Liver (tissue), 8 donors: ENCODE measurements at regions not wholly inside any gene's neighbourhood (a gene's known extent, or its start where the extent isn't known, plus 50 kb on each side); places are given as distances from the start of the nearest gene placed in this dataset.

Experiments
- DNase-seq: peaks from one replicate; pipeline ENCODE4 v3.0.0-alpha.2; 2017; ENCODE audit warnings: low spot score
- H3K27ac ChIP-seq, 2 donors: one replicate each; pipeline ENCODE4 v1.7.0; 2013; ENCODE audit warnings: inconsistent platforms in 2 of 2, low read length in 2 of 2, control low read depth in 1 of 2, low read depth in 1 of 2, mild to moderate bottlenecking in 1 of 2
- H3K27me3 ChIP-seq, 4 donors: one replicate each; pipeline versions ENCODE4 v1.6.1 to v1.7.0; 2013; ENCODE audit warnings: low read length in 3 of 4, inconsistent platforms in 1 of 4, mild to moderate bottlenecking in 1 of 4, moderate library complexity in 1 of 4; ENCODE audit not compliant: control insufficient read depth in 4 of 4, insufficient read depth in 4 of 4
- H3K36me3 ChIP-seq, 4 donors: one replicate each; pipeline versions ENCODE4 v1.6.1 to v1.7.0; 2013; ENCODE audit warnings: low read length in 3 of 4, mild to moderate bottlenecking in 3 of 4, low read depth in 1 of 4, moderate library complexity in 1 of 4; ENCODE audit not compliant: control insufficient read depth in 4 of 4, insufficient read depth in 3 of 4
- H3K4me1 ChIP-seq, 4 donors: one replicate each; pipeline versions ENCODE4 v1.6.1 to v1.7.0; 2013; ENCODE audit warnings: low read length in 3 of 4, mild to moderate bottlenecking in 3 of 4, moderate library complexity in 1 of 4; ENCODE audit not compliant: control insufficient read depth in 4 of 4, insufficient read depth in 4 of 4
- H3K4me3 ChIP-seq, 3 donors: one replicate each; pipeline versions ENCODE4 v1.6.1 to v1.7.0; 2013; ENCODE audit warnings: low read length in 3 of 3, control low read depth in 1 of 3, low read depth in 1 of 3, mild to moderate bottlenecking in 1 of 3
- H3K9ac ChIP-seq, 2 donors: one replicate each; pipeline ENCODE4 v1.7.0; 2013; ENCODE audit warnings: low read length in 2 of 2, mild to moderate bottlenecking in 2 of 2, moderate library complexity in 2 of 2, control low read depth in 1 of 2, low read depth in 1 of 2
- H3K9me3 ChIP-seq, 4 donors: one replicate each; pipeline versions ENCODE4 v1.6.1 to v1.7.0; 2013; ENCODE audit warnings: low read length in 3 of 4; ENCODE audit not compliant: control insufficient read depth in 4 of 4
- CTCF ChIP-seq: fragments of 150-350 bp; IDR thresholded peaks from 2 replicates; pipeline ENCODE4 v1.5.1; 2017; ENCODE audit warnings: improper control_type of control experiment, low read depth, low read length; ENCODE audit not compliant: missing input control
- FOXA2 ChIP-seq: IDR thresholded peaks from 2 replicates; pipeline ENCODE4 v1.6.1; 2016; ENCODE audit warnings: antibody characterized with exemption
- GABPA ChIP-seq, 2 donors: IDR thresholded peaks in 1 of 2; conservative IDR thresholded peaks in 1 of 2; 2 replicates each; pipeline ENCODE4 v1.6.1; 2016; ENCODE audit warnings: antibody characterized with exemption in 2 of 2, mild to moderate bottlenecking in 1 of 2, moderate library complexity in 1 of 2
- HNF4A ChIP-seq, 2 donors: conservative IDR thresholded peaks; 2 replicates each; pipeline ENCODE4 v1.6.1; 2016; ENCODE audit warnings: antibody characterized with exemption in 2 of 2, mild to moderate bottlenecking in 2 of 2
- JUND ChIP-seq, 2 donors: IDR thresholded peaks; 2 replicates each; pipeline ENCODE4 v1.6.1; 2016; ENCODE audit warnings: antibody characterized with exemption in 2 of 2
- NR2F2 ChIP-seq: IDR thresholded peaks from 2 replicates; pipeline ENCODE4 v1.6.1; 2016; ENCODE audit warnings: antibody characterized with exemption
- RAD21 ChIP-seq, 2 donors: IDR thresholded peaks; 2 replicates each; pipeline ENCODE4 v1.6.1; 2016; ENCODE audit warnings: antibody characterized with exemption in 2 of 2, mild to moderate bottlenecking in 2 of 2
- RXRA ChIP-seq, 2 donors: IDR thresholded peaks; 2 replicates each; pipeline ENCODE4 v1.6.1; 2017 to 2018; ENCODE audit warnings: antibody characterized with exemption in 2 of 2, mild to moderate bottlenecking in 1 of 2
- SP1 ChIP-seq: IDR thresholded peaks from 2 replicates; pipeline ENCODE4 v1.6.1; 2018; ENCODE audit warnings: antibody characterized with exemption, mild to moderate bottlenecking
- WGBS: extraction: QIAGEN DNeasy Blood & Tissue Kit; methylation state at CpG from one replicate; pipeline ENCODE4 v1.1.7; 2013; 5-methylcytosine and 5-hydroxymethylcytosine counted together
- TF ChIP-seq, protein P1 (sequence below): IDR thresholded peaks from 2 replicates; pipeline ENCODE4 v1.6.1; 2016; ENCODE audit warnings: antibody characterized with exemption
- donor health status: healthy.
- donor health status: healthy.
- donor health status: healthy.
- donor health status: healthy.
- donor health status: healthy.

DNA sequence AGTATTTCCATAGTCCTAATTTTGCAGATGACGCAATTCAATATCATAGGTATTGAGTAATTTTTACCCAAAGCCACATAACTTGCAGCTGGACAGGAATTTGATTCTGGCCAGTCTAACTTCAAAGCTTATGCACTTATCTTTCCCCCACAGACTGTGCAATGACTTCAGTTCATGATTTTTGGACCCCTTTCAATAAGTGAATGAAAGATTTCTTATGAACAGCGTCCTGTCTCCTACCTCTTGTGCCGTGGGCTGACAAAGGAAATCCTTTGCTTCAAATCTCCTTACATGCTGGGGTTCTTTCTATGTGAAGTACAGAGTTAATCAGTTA, 217.7 kb upstream of the KIRREL3 start:
- no peak overlapping the region for H3K27ac ChIP-seq
- H3K27me3 ChIP-seq = no peaks in the 10 kb centered on the region
- H3K36me3 ChIP-seq = no peaks in the 10 kb centered on the region
- no peaks in the 10 kb centered on the region for H3K9me3 ChIP-seq
- 81% methylated on average over 3 of the region's 3 CpGs for WGBS
- H3K4me1 ChIP-seq = no peaks in the 10 kb centered on the region
- H3K4me3 ChIP-seq = no peak overlapping the region
- DNase-seq = no peak
- H3K9ac ChIP-seq = no peak overlapping the region
- no peak for TF ChIP-seq GABPA (IDR thresholded peaks at IDR 0.05 in 1 of 2, conservative IDR thresholded peaks at IDR 0.05 in 1 of 2)
- TF ChIP-seq HNF4A (conservative IDR thresholded peaks at IDR 0.05) = no peak
- no peak for TF ChIP-seq JUND (IDR thresholded peaks at IDR 0.05)
- no peak for TF ChIP-seq NR2F2
- TF ChIP-seq, protein P1, sequence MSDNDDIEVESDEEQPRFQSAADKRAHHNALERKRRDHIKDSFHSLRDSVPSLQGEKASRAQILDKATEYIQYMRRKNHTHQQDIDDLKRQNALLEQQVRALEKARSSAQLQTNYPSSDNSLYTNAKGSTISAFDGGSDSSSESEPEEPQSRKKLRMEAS = no peak
- TF ChIP-seq RAD21 (IDR thresholded peaks at IDR 0.05) = no peak
- no peak for TF ChIP-seq CTCF

DNA sequence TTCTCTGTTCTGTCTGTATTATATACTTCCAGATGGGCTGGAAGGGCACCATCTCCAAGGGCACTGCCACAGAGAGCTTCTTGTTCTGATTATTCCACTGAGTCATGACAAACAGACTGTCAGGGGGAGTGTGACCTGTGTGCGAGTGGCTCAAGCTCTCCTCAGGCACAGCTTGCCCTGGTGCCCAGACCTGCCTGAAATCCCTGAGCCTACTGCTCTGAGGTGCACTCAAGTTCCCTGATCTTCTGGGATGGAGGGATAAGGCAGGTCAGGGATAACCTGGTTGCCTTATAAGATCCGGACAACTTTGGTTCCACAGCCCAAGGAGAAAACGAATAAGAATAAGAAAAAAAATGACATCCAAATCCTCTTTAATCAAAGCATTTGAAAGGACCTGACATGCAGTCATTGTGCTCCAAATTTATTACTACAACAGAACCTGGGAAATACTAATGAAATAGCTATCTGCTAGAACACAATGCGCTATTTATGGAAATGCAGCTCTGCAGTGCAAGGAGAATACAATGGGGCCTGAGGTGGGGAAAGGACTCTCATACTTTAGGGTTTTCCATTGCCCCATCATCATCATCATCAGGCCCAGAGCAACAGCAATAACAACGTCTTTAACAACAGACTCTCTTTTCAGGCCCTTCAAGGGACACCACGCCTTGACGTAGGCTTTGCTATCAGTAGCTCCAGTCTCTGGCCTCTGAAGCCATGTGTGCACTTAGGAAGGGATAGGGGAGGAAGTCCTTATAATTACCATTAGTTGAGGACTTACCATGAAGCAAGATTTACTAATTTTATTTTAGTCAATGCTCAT, 217.1 kb upstream of the KIRREL3 start:
- 87% methylated on average over 7 of the region's 7 CpGs for WGBS
- no peak overlapping the region for H3K27ac ChIP-seq

More for the DNA sequence above, 217.1 kb upstream of the KIRREL3 start:
- Histone ChIP-seq H3K4me1 (no peaks in the 10 kb centered on the region), H3K27me3 (no peaks in the 10 kb centered on the region), H3K36me3 (no peaks in the 10 kb centered on the region), H3K9me3 (no peaks in the 10 kb centered on the region), H3K9ac (no peak overlapping the region), H3K4me3 (no peak overlapping the region)
- no peak for DNase-seq
- TF ChIP-seq RXRA (IDR thresholded peaks at IDR 0.05) (no peak), RAD21 (IDR thresholded peaks at IDR 0.05) (no peak), CTCF (no peak), SP1 (no peak), FOXA2 (no peak), NR2F2 (no peak)
- TF ChIP-seq, protein P1 = no peak
